GM18951 (cell line): ENCODE measurements at regions not wholly inside any gene's neighbourhood (a gene's known extent, or its start where the extent isn't known, plus 50 kb on each side); places are given as distances from the start of the nearest gene placed in this dataset.

Experiments
- POLR2A ChIP-seq: IDR thresholded peaks from 4 replicates; pipeline ENCODE4 v1.6.1; 2011; ENCODE audit warnings: mild to moderate bottlenecking; ENCODE audit not compliant: insufficient read length, insufficient read depth; ENCODE audit errors: extremely low read depth
- in situ Hi-C: fragments of 300-500 bp; cut with MboI; formaldehyde crosslinking; loops from one replicate; pipeline ENCODE4 v1.12.0; 2022; ENCODE audit warnings: low sequenced_read_pairs, mixed read lengths, inconsistent platforms; ENCODE audit not compliant: unreplicated experiment

- TF ChIP-seq POLR2A = no peak
- in situ Hi-C loops = no loop called here
These were observed 193.3 kb downstream of the RAMP3 start for GRCh38 chr7:45350896-45351295.

- TF ChIP-seq POLR2A = no peak
- in situ Hi-C loops = no loop called here
These were observed 200.7 kb downstream of the RAMP3 start for GRCh38 chr7:45358287-45358686.

GRCh38 chr7:45359250-45359649 is 201.7 kb downstream of the RAMP3 start:
- no peak for TF ChIP-seq POLR2A
- in situ Hi-C loops = no loop called here

GRCh38 chr7:45359776-45360175 is 202.2 kb downstream of the RAMP3 start:
- no peak for TF ChIP-seq POLR2A
- in situ Hi-C loops = no loop called here

GRCh38 chr7:45363669-45364068 is 206.1 kb downstream of the RAMP3 start:
- no peak for TF ChIP-seq POLR2A
- in situ Hi-C loops = no loop called here

GRCh38 chr7:45365341-45365740 is 207.8 kb downstream of the RAMP3 start:
- in situ Hi-C loops = no loop called here
- TF ChIP-seq POLR2A = no peak

GRCh38 chr7:45366475-45366874 is 207.7 kb upstream of the ADCY1 start:
- TF ChIP-seq POLR2A = no peak
- in situ Hi-C loops = no loop called here

GRCh38 chr7:45367026-45367425 is 207.1 kb upstream of the ADCY1 start:
- TF ChIP-seq POLR2A = no peak
- in situ Hi-C loops = no loop called here

GRCh38 chr7:45368129-45368807 is 205.9 kb upstream of the ADCY1 start:
- TF ChIP-seq POLR2A = no peak
- in situ Hi-C loops = no loop called here

- no peak for TF ChIP-seq POLR2A
- in situ Hi-C loops = no loop called here
These were observed 189.7 kb upstream of the ADCY1 start for GRCh38 chr7:45384499-45384898.

- no peak for TF ChIP-seq POLR2A
- in situ Hi-C loops = no loop called here
These were observed 186.3 kb upstream of the ADCY1 start for GRCh38 chr7:45387837-45388236.

- no peak for TF ChIP-seq POLR2A
- in situ Hi-C loops = no loop called here
These were observed 184.9 kb upstream of the ADCY1 start for GRCh38 chr7:45389073-45389872.

GRCh38 chr7:45390180-45390579 is 184.0 kb upstream of the ADCY1 start:
- in situ Hi-C loops = no loop called here
- no peak for TF ChIP-seq POLR2A

- TF ChIP-seq POLR2A = no peak
- in situ Hi-C loops = no loop called here
These were observed 183.4 kb upstream of the ADCY1 start for GRCh38 chr7:45390731-45391130.
